Astrocyte of the hippocampus (primary cell): ENCODE measurements at regions not wholly inside any gene's neighbourhood (a gene's known extent, or its start where the extent isn't known, plus 50 kb on each side); places are given as distances from the start of the nearest gene placed in this dataset.
A peak's percentile ranks its signal among the peaks of the same experiment; 100 is the strongest.

Experiments used
- DNase-seq: peaks from one replicate; pipeline ENCODE4 v3.0.0; 2011; ENCODE audit warnings: low read depth, low spot score

GRCh38 chr12:43294916-43295315, 257.1 kb downstream of the ADAMTS20 start:
- DNase-seq = no peak

GRCh38 chr12:43294147-43294546, 257.9 kb downstream of the ADAMTS20 start:
- no peak for DNase-seq

GRCh38 chr12:43293396-43293795, 258.6 kb downstream of the ADAMTS20 start:
- no peak for DNase-seq

GRCh38 chr12:43292699-43293098, 259.3 kb downstream of the ADAMTS20 start:
- DNase-seq = no peak

- peak; percentile 59 for DNase-seq
Observed at GRCh38 chr12:43291516-43291915, 260.5 kb downstream of the ADAMTS20 start.

GRCh38 chr12:43290836-43291235, 261.2 kb downstream of the ADAMTS20 start:
- no peak for DNase-seq

GRCh38 chr12:43289426-43289801, 262.6 kb downstream of the ADAMTS20 start:
- DNase-seq = peak; percentile 42

- DNase-seq = no peak
Observed at GRCh38 chr12:43288671-43289425, 263.2 kb downstream of the ADAMTS20 start.

GRCh38 chr12:43287706-43288383, 264.2 kb downstream of the ADAMTS20 start:
- no peak for DNase-seq

- no peak for DNase-seq
Observed at GRCh38 chr12:43286986-43287385, 265.0 kb downstream of the ADAMTS20 start.

- peak; percentile 70 for DNase-seq
Observed at GRCh38 chr12:43285159-43285598, 266.8 kb downstream of the ADAMTS20 start.

- DNase-seq = no peak
Observed at GRCh38 chr12:43284486-43285158, 267.4 kb downstream of the ADAMTS20 start.

- no peak for DNase-seq
Observed at GRCh38 chr12:43283206-43283605, 268.8 kb downstream of the ADAMTS20 start.

GRCh38 chr12:43282106-43282505, 269.9 kb downstream of the ADAMTS20 start:
- DNase-seq = no peak

GRCh38 chr12:43281563-43281962, 270.4 kb downstream of the ADAMTS20 start:
- no peak for DNase-seq

- no peak for DNase-seq
Observed at GRCh38 chr12:43278541-43278832, 273.5 kb downstream of the ADAMTS20 start.

GRCh38 chr12:43277651-43278540, 274.1 kb downstream of the ADAMTS20 start:
- DNase-seq = no peak

- DNase-seq = no peak
Observed at GRCh38 chr12:43273467-43273866, 278.5 kb downstream of the ADAMTS20 start.

GRCh38 chr12:43271659-43272058, 280.3 kb downstream of the ADAMTS20 start:
- no peak for DNase-seq

- no peak for DNase-seq
Observed at GRCh38 chr12:43267818-43268217, 284.2 kb downstream of the ADAMTS20 start.

- DNase-seq = no peak
Observed at GRCh38 chr12:43261701-43262100, 290.3 kb downstream of the ADAMTS20 start.
